ENCODE measurements at regions not wholly inside any gene's neighbourhood (a gene's known extent, or its start where the extent isn't known, plus 50 kb on each side); places are given as distances from the start of the nearest gene placed in this dataset.

DNA sequence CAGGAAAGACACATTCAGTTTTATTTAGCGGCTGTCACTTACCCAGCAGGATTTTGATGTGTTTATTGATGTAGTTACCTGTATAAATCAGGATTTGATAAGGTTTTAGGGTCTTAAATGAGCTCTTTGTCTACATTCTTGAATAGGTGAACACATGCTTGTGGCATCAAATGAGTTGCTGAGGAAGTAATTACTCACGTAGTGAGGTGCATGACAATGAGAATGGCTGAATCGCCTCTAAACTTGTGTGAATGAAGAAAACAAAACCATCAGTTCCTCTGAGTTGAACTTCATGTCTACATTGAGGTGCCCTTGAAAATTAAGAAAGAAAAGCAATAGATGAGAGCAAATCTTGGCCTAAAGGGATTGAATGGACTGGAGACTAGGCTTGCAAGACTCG, 245.6 kb upstream of the SATB1 start:
- no peak overlapping the region for H3K4me3 ChIP-seq (ENCODE audit: low read depth, low read length)
- no peaks in the 10 kb centered on the region for H3K9me3 ChIP-seq (ENCODE audit: severe bottlenecking)
- H3K27me3 ChIP-seq (ENCODE audit: insufficient read depth, low read depth, severe bottlenecking), result no peaks in the 10 kb centered on the region
- H3K36me3 ChIP-seq, result no peaks in the 10 kb centered on the region
- TF ChIP-seq, protein P1, sequence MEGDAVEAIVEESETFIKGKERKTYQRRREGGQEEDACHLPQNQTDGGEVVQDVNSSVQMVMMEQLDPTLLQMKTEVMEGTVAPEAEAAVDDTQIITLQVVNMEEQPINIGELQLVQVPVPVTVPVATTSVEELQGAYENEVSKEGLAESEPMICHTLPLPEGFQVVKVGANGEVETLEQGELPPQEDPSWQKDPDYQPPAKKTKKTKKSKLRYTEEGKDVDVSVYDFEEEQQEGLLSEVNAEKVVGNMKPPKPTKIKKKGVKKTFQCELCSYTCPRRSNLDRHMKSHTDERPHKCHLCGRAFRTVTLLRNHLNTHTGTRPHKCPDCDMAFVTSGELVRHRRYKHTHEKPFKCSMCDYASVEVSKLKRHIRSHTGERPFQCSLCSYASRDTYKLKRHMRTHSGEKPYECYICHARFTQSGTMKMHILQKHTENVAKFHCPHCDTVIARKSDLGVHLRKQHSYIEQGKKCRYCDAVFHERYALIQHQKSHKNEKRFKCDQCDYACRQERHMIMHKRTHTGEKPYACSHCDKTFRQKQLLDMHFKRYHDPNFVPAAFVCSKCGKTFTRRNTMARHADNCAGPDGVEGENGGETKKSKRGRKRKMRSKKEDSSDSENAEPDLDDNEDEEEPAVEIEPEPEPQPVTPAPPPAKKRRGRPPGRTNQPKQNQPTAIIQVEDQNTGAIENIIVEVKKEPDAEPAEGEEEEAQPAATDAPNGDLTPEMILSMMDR (IDR thresholded peaks at IDR 0.05; ENCODE audit: low read depth, low read length), result no peak
- H3K27ac ChIP-seq, result no peak overlapping the region
- DNase-seq, result no peak

GRCh38 chr3:18669374-18669773, 244.2 kb upstream of the SATB1 start:
- no peaks in the 10 kb centered on the region for H3K27me3 ChIP-seq (ENCODE audit: insufficient read depth, low read depth, severe bottlenecking)
- H3K36me3 ChIP-seq, result no peaks in the 10 kb centered on the region
- no peak overlapping the region for H3K4me3 ChIP-seq (ENCODE audit: low read depth, low read length)

GRCh38 chr3:18667552-18667951, 242.4 kb upstream of the SATB1 start:
- TF ChIP-seq, protein P1 (IDR thresholded peaks at IDR 0.05; ENCODE audit: low read depth, low read length), result no peak
- no peaks in the 10 kb centered on the region for H3K36me3 ChIP-seq
- no peak overlapping the region for H3K27ac ChIP-seq
- no peaks in the 10 kb centered on the region for H3K27me3 ChIP-seq (ENCODE audit: insufficient read depth, low read depth, severe bottlenecking)
- H3K4me3 ChIP-seq (ENCODE audit: low read depth, low read length), result no peak overlapping the region
- no peak for DNase-seq
- no peaks in the 10 kb centered on the region for H3K9me3 ChIP-seq (ENCODE audit: severe bottlenecking)

More at GRCh38 chr3:18669374-18669773, 244.2 kb upstream of the SATB1 start:
- DNase-seq, result no peak
- Histone ChIP-seq H3K9me3 (ENCODE audit: severe bottlenecking) (no peaks in the 10 kb centered on the region), H3K27ac (no peak overlapping the region)
- TF ChIP-seq, protein P1 (IDR thresholded peaks at IDR 0.05; ENCODE audit: low read depth, low read length), result no peak

DNA sequence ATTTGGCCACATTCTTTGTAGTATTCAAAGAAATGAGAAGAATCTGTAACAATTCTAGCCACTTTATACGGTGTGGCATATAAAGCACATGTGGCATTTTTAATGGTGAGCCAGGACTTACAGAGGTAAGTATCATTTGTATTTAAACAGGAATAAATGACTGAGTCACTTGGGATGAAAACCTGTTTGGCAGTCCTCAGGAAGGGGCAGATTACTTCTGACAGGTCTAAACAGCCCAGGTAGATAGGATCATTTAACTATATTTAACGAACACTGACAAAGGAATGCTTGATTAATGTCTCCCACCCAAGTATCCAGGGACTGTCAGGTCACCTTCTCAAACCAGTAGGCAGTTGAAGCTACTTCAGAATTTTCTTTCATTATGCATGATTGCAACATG, 241.5 kb upstream of the SATB1 start:
- no peaks in the 10 kb centered on the region for H3K27me3 ChIP-seq (ENCODE audit: insufficient read depth, low read depth, severe bottlenecking)
- H3K9me3 ChIP-seq (ENCODE audit: severe bottlenecking), result no peaks in the 10 kb centered on the region
- H3K4me3 ChIP-seq (ENCODE audit: low read depth, low read length), result no peak overlapping the region
- no peaks in the 10 kb centered on the region for H3K36me3 ChIP-seq
- DNase-seq, result no peak
- no peak overlapping the region for H3K27ac ChIP-seq
- TF ChIP-seq, protein P1 (IDR thresholded peaks at IDR 0.05; ENCODE audit: low read depth, low read length), result no peak

GRCh38 chr3:18660059-18660458, 234.9 kb upstream of the SATB1 start:
- Histone ChIP-seq H3K36me3 (no peaks in the 10 kb centered on the region), H3K4me3 (ENCODE audit: low read depth, low read length) (no peak overlapping the region), H3K9me3 (ENCODE audit: severe bottlenecking) (no peaks in the 10 kb centered on the region), H3K27me3 (ENCODE audit: insufficient read depth, low read depth, severe bottlenecking) (no peaks in the 10 kb centered on the region), H3K27ac (no peak overlapping the region)
- no peak for DNase-seq
- TF ChIP-seq, protein P1 (IDR thresholded peaks at IDR 0.05; ENCODE audit: low read depth, low read length), result no peak

All from WERI-Rb-1 (cell line).